HepG2 (cell line): ENCODE measurements at regions not wholly inside any gene's neighbourhood (a gene's known extent, or its start where the extent isn't known, plus 50 kb on each side); places are given as distances from the start of the nearest gene placed in this dataset.

Source experiments
- BORCS8-MEF2B ChIP-seq: sonication (generic); formaldehyde crosslinking; IDR thresholded peaks from 2 replicates; pipeline ENCODE4 v1.8.0; 2022; ENCODE audit warnings: mild to moderate bottlenecking, missing genetic modification reagents
- BRD4 ChIP-seq: sonication (generic); formaldehyde crosslinking; IDR thresholded peaks from 2 replicates; pipeline ENCODE4 v1.4.0; 2020; ENCODE audit warnings: missing genetic modification reagents
- FOXO4 ChIP-seq: sonication (generic); formaldehyde crosslinking; conservative IDR thresholded peaks from 2 replicates; pipeline ENCODE4 v1.8.1; 2023; ENCODE audit warnings: missing genetic modification reagents
- KLF13 ChIP-seq: sonication (generic); formaldehyde crosslinking; IDR thresholded peaks from 2 replicates; pipeline ENCODE4 v1.4.0; 2020; ENCODE audit warnings: mild to moderate bottlenecking, missing genetic modification reagents
- KLF9 ChIP-seq: IDR thresholded peaks from 2 replicates; pipeline ENCODE4 v1.6.1; 2016; ENCODE audit warnings: low read depth
- SKI ChIP-seq: fragments of 450-650 bp; IDR thresholded peaks from one replicate; pipeline ENCODE4 v1.6.1; 2018; ENCODE audit warnings: mild to moderate bottlenecking; ENCODE audit not compliant: partially characterized antibody
- SRY ChIP-seq: sonication (generic); formaldehyde crosslinking; IDR thresholded peaks from 2 replicates; pipeline ENCODE4 v1.8.0; 2022; ENCODE audit warnings: mild to moderate bottlenecking, missing genetic modification reagents
- TEAD2 ChIP-seq: sonication (generic); formaldehyde crosslinking; IDR thresholded peaks from 2 replicates; pipeline ENCODE4 v1.9.0; 2021; ENCODE audit warnings: missing genetic modification reagents
- ZNF256 ChIP-seq: sonication (generic); formaldehyde crosslinking; conservative IDR thresholded peaks from 2 replicates; pipeline ENCODE4 v1.4.0; 2020; ENCODE audit warnings: missing genetic modification reagents
- ZNF773 ChIP-seq: sonication (generic); formaldehyde crosslinking; IDR thresholded peaks from 2 replicates; pipeline ENCODE4 v1.4.0; 2020; ENCODE audit warnings: missing genetic modification reagents, borderline replicate concordance
- TF ChIP-seq, protein P1 (sequence below): IDR thresholded peaks from 2 replicates; pipeline ENCODE4 v1.6.1; 2016; ENCODE audit warnings: missing compliant biosample characterization, missing genetic modification reagents, borderline replicate concordance
- TF ChIP-seq, protein P2 (sequence below): sonication (generic); formaldehyde crosslinking; IDR thresholded peaks from 2 replicates; pipeline ENCODE4 v1.5.0; 2020; ENCODE audit warnings: mild to moderate bottlenecking, missing genetic modification reagents, moderate library complexity

GRCh38 chr6:19245656-19246055 is 591.5 kb upstream of the ID4 start:
- TF ChIP-seq BORCS8-MEF2B (CRISPR knock-in tag) = no peak
- TF ChIP-seq ZNF773 (CRISPR knock-in tag) = no peak
- TF ChIP-seq BRD4 (CRISPR knock-in tag) = no peak
- TF ChIP-seq TEAD2 (CRISPR knock-in tag) = no peak
- TF ChIP-seq KLF13 = no peak
- TF ChIP-seq SRY (CRISPR knock-in tag) = no peak
- TF ChIP-seq FOXO4 (CRISPR knock-in tag) = no peak
- no peak for TF ChIP-seq SKI
- TF ChIP-seq, protein P1, sequence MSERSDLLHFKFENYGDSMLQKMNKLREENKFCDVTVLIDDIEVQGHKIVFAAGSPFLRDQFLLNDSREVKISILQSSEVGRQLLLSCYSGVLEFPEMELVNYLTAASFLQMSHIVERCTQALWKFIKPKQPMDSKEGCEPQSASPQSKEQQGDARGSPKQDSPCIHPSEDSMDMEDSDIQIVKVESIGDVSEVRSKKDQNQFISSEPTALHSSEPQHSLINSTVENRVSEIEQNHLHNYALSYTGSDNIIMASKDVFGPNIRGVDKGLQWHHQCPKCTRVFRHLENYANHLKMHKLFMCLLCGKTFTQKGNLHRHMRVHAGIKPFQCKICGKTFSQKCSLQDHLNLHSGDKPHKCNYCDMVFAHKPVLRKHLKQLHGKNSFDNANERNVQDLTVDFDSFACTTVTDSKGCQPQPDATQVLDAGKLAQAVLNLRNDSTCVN (CRISPR knock-in tag) = no peak
- no peak for TF ChIP-seq ZNF256 (CRISPR knock-in tag)
- TF ChIP-seq, protein P2, sequence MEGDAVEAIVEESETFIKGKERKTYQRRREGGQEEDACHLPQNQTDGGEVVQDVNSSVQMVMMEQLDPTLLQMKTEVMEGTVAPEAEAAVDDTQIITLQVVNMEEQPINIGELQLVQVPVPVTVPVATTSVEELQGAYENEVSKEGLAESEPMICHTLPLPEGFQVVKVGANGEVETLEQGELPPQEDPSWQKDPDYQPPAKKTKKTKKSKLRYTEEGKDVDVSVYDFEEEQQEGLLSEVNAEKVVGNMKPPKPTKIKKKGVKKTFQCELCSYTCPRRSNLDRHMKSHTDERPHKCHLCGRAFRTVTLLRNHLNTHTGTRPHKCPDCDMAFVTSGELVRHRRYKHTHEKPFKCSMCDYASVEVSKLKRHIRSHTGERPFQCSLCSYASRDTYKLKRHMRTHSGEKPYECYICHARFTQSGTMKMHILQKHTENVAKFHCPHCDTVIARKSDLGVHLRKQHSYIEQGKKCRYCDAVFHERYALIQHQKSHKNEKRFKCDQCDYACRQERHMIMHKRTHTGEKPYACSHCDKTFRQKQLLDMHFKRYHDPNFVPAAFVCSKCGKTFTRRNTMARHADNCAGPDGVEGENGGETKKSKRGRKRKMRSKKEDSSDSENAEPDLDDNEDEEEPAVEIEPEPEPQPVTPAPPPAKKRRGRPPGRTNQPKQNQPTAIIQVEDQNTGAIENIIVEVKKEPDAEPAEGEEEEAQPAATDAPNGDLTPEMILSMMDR (CRISPR knock-in tag) = no peak
- TF ChIP-seq KLF9 (CRISPR knock-in tag) = no peak
